Smooth muscle cell (in vitro differentiated cells): ENCODE measurements at regions not wholly inside any gene's neighbourhood (a gene's known extent, or its start where the extent isn't known, plus 50 kb on each side); places are given as distances from the start of the nearest gene placed in this dataset.

Experiments used
- DNase-seq: peaks from one replicate; lab custom pipeline; 2025; ENCODE audit not compliant: unreplicated experiment; lab: John Stamatoyannopoulos, UW
- H2AFZ ChIP-seq: fragments of 200-600 bp; sonication (generic); 2 replicates; pipeline ENCODE4 v1.6.0; 2016; ENCODE audit warnings: antibody characterized with exemption, low read depth, mild to moderate bottlenecking
- H3F3A ChIP-seq: fragments of 200-600 bp; sonication (generic); 2 replicates; pipeline ENCODE4 v1.6.0; 2017; ENCODE audit warnings: antibody characterized with exemption, low read depth
- H3K27ac ChIP-seq: fragments of 200-600 bp; sonication (generic); 2 replicates; pipeline ENCODE4 v1.5.1; 2016; ENCODE audit warnings: low read depth, mild to moderate bottlenecking
- H3K27me3 ChIP-seq: fragments of 200-600 bp; sonication (generic); 2 replicates; pipeline ENCODE4 v1.6.1; 2016; ENCODE audit warnings: low read depth, mild to moderate bottlenecking
- H3K36me3 ChIP-seq: fragments of 200-600 bp; sonication (generic); 2 replicates; pipeline ENCODE4 v1.5.1; 2016; ENCODE audit warnings: low read depth
- H3K4me1 ChIP-seq: fragments of 200-600 bp; sonication (generic); 2 replicates; pipeline ENCODE4 v1.5.1; 2016; ENCODE audit warnings: low read depth
- H3K4me2 ChIP-seq: fragments of 200-600 bp; sonication (generic); 2 replicates; pipeline ENCODE4 v1.6.0; 2016; ENCODE audit warnings: mild to moderate bottlenecking
- H3K4me3 ChIP-seq: fragments of 200-600 bp; sonication (generic); 2 replicates; pipeline ENCODE4 v1.5.1; 2016; ENCODE audit warnings: mild to moderate bottlenecking
- H3K79me2 ChIP-seq: fragments of 200-600 bp; sonication (generic); 2 replicates; pipeline ENCODE4 v1.6.0; 2016; ENCODE audit warnings: low read depth, mild to moderate bottlenecking
- H3K9ac ChIP-seq: fragments of 200-600 bp; sonication (generic); 2 replicates; pipeline ENCODE4 v1.6.0; 2016; ENCODE audit warnings: low read depth
- H3K9me3 ChIP-seq: fragments of 200-600 bp; sonication (generic); replicated peaks from 2 replicates; pipeline ENCODE4 v1.5.1; 2016; ENCODE audit warnings: low read depth
- H4K20me1 ChIP-seq: fragments of 200-600 bp; sonication (generic); 2 replicates; pipeline ENCODE4 v1.6.0; 2016; ENCODE audit warnings: low read depth
- WGBS: methylation state at CpG from one replicate; pipeline ENCODE4 v1.1.7; 2016; ENCODE audit warnings: low lambda C conversion rate; 5-methylcytosine and 5-hydroxymethylcytosine counted together
- TF ChIP-seq, protein P1 (sequence below): fragments of 200-600 bp; sonication (generic); IDR thresholded peaks from 2 replicates; pipeline ENCODE4 v1.5.1; 2017; ENCODE audit warnings: borderline replicate concordance, mild to moderate bottlenecking, antibody characterized with exemption; ENCODE audit not compliant: insufficient read depth, poor library complexity, severe bottlenecking

DNA sequence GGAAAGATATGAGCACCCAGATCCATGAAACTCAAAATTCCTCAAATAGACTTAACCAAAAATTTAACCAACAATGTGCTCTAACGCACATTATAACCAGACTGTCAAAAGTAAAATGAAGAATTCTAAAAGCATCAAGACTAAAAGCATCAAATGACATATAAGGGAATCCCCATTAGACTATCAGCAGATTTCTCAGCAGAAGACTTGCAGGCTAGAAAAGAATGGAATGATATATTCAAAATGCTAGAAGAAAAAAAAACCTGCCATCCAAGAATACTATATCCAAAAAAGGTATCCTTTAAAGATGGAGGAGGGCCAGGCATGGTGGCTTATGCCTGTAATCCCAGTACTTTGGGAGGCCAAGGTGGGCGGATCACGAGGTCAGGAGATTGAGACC, 117.5 kb upstream of the UBASH3B start:
- H3F3A ChIP-seq = no peaks in the 10 kb centered on the region
- H3K27ac ChIP-seq = no peak overlapping the region
- H3K4me2 ChIP-seq = no peak overlapping the region
- H3K79me2 ChIP-seq = no peaks in the 10 kb centered on the region
- H3K9ac ChIP-seq = no peak overlapping the region
- TF ChIP-seq, protein P1, sequence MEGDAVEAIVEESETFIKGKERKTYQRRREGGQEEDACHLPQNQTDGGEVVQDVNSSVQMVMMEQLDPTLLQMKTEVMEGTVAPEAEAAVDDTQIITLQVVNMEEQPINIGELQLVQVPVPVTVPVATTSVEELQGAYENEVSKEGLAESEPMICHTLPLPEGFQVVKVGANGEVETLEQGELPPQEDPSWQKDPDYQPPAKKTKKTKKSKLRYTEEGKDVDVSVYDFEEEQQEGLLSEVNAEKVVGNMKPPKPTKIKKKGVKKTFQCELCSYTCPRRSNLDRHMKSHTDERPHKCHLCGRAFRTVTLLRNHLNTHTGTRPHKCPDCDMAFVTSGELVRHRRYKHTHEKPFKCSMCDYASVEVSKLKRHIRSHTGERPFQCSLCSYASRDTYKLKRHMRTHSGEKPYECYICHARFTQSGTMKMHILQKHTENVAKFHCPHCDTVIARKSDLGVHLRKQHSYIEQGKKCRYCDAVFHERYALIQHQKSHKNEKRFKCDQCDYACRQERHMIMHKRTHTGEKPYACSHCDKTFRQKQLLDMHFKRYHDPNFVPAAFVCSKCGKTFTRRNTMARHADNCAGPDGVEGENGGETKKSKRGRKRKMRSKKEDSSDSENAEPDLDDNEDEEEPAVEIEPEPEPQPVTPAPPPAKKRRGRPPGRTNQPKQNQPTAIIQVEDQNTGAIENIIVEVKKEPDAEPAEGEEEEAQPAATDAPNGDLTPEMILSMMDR = no peak
- no peaks in the 10 kb centered on the region for H3K4me1 ChIP-seq
- DNase-seq = no peak
- no peak overlapping the region for H2AFZ ChIP-seq
- 96% methylated on average over 3 of the region's 3 CpGs for WGBS
- no peaks in the 10 kb centered on the region for H4K20me1 ChIP-seq
- no peaks in the 10 kb centered on the region for H3K36me3 ChIP-seq
- H3K4me3 ChIP-seq = no peak overlapping the region
- no peaks in the 10 kb centered on the region for H3K27me3 ChIP-seq
- peaks cover 4% of the 10 kb centered on the region for H3K9me3 ChIP-seq

DNA sequence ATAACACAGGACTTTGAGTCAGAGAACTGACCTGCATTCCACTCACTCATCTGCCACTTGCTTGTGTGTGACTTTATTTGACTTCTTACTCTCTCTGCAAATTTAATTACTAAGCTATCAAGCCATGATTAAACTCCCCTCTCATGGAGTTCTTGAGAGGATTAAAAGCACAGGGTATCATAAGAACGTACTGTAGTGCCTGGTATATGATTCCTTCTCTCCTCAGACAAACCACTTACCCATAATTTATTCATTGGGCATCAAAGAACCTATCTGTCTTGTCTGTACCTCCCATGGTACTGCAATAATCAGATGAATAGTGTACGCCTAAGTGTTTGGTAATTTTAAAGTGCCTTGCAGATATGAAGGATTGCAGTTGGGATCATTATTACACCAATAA, 130.6 kb upstream of the UBASH3B start:
- H3K4me1 ChIP-seq = peaks cover 10% of the 10 kb centered on the region
- no peaks in the 10 kb centered on the region for H4K20me1 ChIP-seq
- H3K4me3 ChIP-seq = no peak overlapping the region
- no peaks in the 10 kb centered on the region for H3K27me3 ChIP-seq
- H3K36me3 ChIP-seq = no peaks in the 10 kb centered on the region
- H3K27ac ChIP-seq = no peak overlapping the region
- no peak overlapping the region for H3K9ac ChIP-seq
- no peak for DNase-seq
- H2AFZ ChIP-seq = no peak overlapping the region
- H3K9me3 ChIP-seq = no peaks in the 10 kb centered on the region
- no peaks in the 10 kb centered on the region for H3K79me2 ChIP-seq
- TF ChIP-seq, protein P1 = no peak
- no peak overlapping the region for H3K4me2 ChIP-seq
- 67% methylated on average over 2 of the region's 2 CpGs for WGBS
- no peaks in the 10 kb centered on the region for H3F3A ChIP-seq

DNA sequence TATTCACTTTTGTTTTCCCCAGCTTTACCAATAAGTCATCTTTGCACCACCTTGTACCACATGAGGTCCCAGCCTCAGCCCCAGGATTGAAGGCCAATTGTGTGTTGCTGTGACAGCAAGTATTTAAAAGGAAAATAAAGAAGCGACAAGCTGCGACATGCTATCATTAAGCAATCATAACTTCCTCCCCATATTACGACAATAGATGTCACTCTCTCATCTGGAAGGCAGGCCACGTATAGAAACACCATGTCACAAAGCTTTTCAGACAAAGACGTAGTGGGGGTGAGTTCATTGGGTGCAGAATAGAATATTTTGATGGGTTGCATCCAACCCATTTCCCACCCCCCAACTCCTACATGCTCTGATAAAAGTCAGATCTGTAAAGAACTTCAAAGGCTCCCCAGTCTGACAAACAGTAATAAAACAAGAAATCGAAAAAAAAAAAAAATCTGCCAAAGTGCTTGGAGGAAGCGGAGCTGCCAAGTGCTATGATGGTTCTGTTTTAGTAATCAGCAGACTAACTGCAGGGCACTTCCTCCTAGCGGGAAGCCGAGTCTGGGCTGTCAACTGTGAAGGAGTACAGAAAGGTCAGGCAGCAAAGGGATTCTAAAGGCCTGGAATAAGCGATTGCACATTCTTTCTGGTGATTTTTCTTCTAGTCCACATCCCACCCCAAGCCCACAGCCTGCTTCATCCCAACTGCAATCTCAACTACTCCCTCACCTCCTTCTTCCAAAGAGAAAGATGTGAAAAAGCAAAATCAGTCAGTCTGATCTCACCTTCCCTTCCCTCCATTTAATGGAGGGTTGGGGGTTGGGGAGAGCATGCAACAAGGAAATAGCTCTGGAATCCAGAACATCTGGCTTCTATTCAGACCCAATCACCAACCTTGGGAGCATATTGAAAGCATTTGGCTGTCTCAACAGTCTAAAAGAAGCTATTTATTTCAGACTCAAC, 131.4 kb upstream of the UBASH3B start:
- no peak overlapping the region for H3K9ac ChIP-seq
- DNase-seq = no peak
- peaks cover 10% of the 10 kb centered on the region for H3K4me1 ChIP-seq
- 30% methylated on average over 10 of the region's 10 CpGs for WGBS
- H3K27me3 ChIP-seq = no peaks in the 10 kb centered on the region
- no peak overlapping the region for H3K27ac ChIP-seq
- peak overlapping the region; percentile 17 for H2AFZ ChIP-seq
- H3K4me2 ChIP-seq = peak overlapping the region; percentile 27
- H3K9me3 ChIP-seq = no peaks in the 10 kb centered on the region
- H4K20me1 ChIP-seq = no peaks in the 10 kb centered on the region
- no peaks in the 10 kb centered on the region for H3K79me2 ChIP-seq
- TF ChIP-seq, protein P1 = no peak
- no peaks in the 10 kb centered on the region for H3F3A ChIP-seq
- no peak overlapping the region for H3K4me3 ChIP-seq
- H3K36me3 ChIP-seq = no peaks in the 10 kb centered on the region
